K562 (cell line): ENCODE measurements at regions not wholly inside any gene's neighbourhood (a gene's known extent, or its start where the extent isn't known, plus 50 kb on each side); places are given as distances from the start of the nearest gene placed in this dataset.
"Not testable (repeated sequence)": the region's sequence is repeated elsewhere in the genome, so short reads cannot be mapped to it uniquely, and the experiment has no call there.

Experiments used
- ATAC-seq: fragments of 200-7000 bp; cut with Tn5 transposase; 3 replicates; pipeline ENCODE4 v1.9.1; 2020; ENCODE audit warnings: moderate library complexity
- BruUV-seq: library from RNA; stranded (reverse); fragments of 400-500 nt; replicated peaks from 2 replicates; lab custom pipeline; 2021; lab: Mats Ljungman, UMichigan
- CTCF ChIA-PET: fragments of 300-600 bp; formaldehyde crosslinking; extraction: SDS; loops from one replicate; lab custom pipeline; 2021; ENCODE audit warnings: low intra/inter-chr PET ratio; lab: Yijun Ruan, JAX
- POLR2A ChIA-PET: fragments of 300-600, 350-650 bp; sonication (Branson Sonifier 250); formaldehyde crosslinking; extraction: SDS; loops from one replicate; lab custom pipeline; 2021; ENCODE audit warnings: antibody characterized with exemption, inconsistent platforms; lab: Yijun Ruan, JAX
- DNase-seq, 4 experiments: peaks; one replicate each; pipeline versions ENCODE4 v3.0.0 to v3.0.0-alpha.2; 2011 to 2018; ENCODE audit warnings: low spot score in 3 of 4, mixed read lengths in 3 of 4; ENCODE audit errors: extremely low read depth in 1 of 4
- FAIRE-seq: peaks from 2 replicates; lab custom pipeline; 2011; peaks lifted over from hg19 to GRCh38; lab: Jason Lieb, UNC
- H2AFZ ChIP-seq: 2 replicates; pipeline ENCODE4 v1.6.0; 2011; ENCODE audit warnings: low read depth, low read length, control low read depth, inconsistent platforms
- H3K27ac ChIP-seq: fragments of 200-600 bp; 3 replicates; pipeline ENCODE4 v1.8.0; 2011; ENCODE audit warnings: low read depth, mild to moderate bottlenecking, control low read depth, inconsistent platforms, low read length, moderate library complexity, mixed read lengths; ENCODE audit errors: extremely low read depth
- H3K27me3 ChIP-seq, 2 experiments: fragments of 300-600 bp in 1 of 2; 2 replicates in 1 of 2; 3 replicates in 1 of 2; pipeline versions ENCODE4 v1.6.0 to v1.8.0; 2011; ENCODE audit warnings: inconsistent platforms in 2 of 2, low read length in 2 of 2, mild to moderate bottlenecking in 1 of 2, mixed read lengths in 1 of 2, moderate library complexity in 1 of 2; ENCODE audit not compliant: control insufficient read depth in 2 of 2, insufficient read depth in 2 of 2
- H3K36me3 ChIP-seq: fragments of 300-600 bp; 3 replicates; pipeline ENCODE4 v1.8.0; 2011; ENCODE audit warnings: mild to moderate bottlenecking, low read length, inconsistent platforms; ENCODE audit not compliant: control insufficient read depth, insufficient read depth
- H3K4me1 ChIP-seq, 2 experiments: fragments of 200-600 bp in 1 of 2; replicated peaks in 1 of 2; 2 replicates in 1 of 2; 3 replicates in 1 of 2; pipeline versions ENCODE4 v1.5.1 to v1.8.0; 2011; ENCODE audit warnings: inconsistent platforms in 2 of 2, low read length in 2 of 2, mild to moderate bottlenecking in 1 of 2, mixed read lengths in 1 of 2, moderate library complexity in 1 of 2; ENCODE audit not compliant: control insufficient read depth in 2 of 2, insufficient read depth in 2 of 2
- H3K4me2 ChIP-seq: 2 replicates; pipeline ENCODE4 v1.6.1; 2011; ENCODE audit warnings: low read length, control low read depth, inconsistent platforms, mixed read lengths; ENCODE audit not compliant: insufficient read depth
- H3K4me3 ChIP-seq: fragments of 200-600 bp; sonication (generic), shearing (Covaris generic); 2 replicates; pipeline ENCODE4 v1.5.1; 2016; ENCODE audit warnings: control low read depth, inconsistent platforms
- H3K79me2 ChIP-seq: fragments of 200-600 bp; 3 replicates; pipeline ENCODE4 v1.8.0; 2011; ENCODE audit warnings: low read length, inconsistent platforms; ENCODE audit not compliant: control insufficient read depth, insufficient read depth
- H3K9ac ChIP-seq, 2 experiments: 2 replicates each; pipeline versions ENCODE4 v1.6.0 to v1.6.1; 2011; ENCODE audit warnings: low read depth in 2 of 2, low read length in 2 of 2, control low read depth in 1 of 2, inconsistent platforms in 1 of 2, mild to moderate bottlenecking in 1 of 2, mixed read lengths in 1 of 2; ENCODE audit not compliant: insufficient read depth in 1 of 2
- H3K9me1 ChIP-seq: one replicate; pipeline ENCODE4 v1.6.0; 2011; ENCODE audit warnings: inconsistent platforms, mild to moderate bottlenecking, low read length, moderate library complexity; ENCODE audit not compliant: control insufficient read depth, insufficient read depth
- H3K9me3 ChIP-seq: replicated peaks from 2 replicates; pipeline ENCODE4 v1.5.1; 2011; ENCODE audit warnings: low read depth, low read length, inconsistent platforms; ENCODE audit not compliant: control insufficient read depth, insufficient read depth
- H4K20me1 ChIP-seq: replicated peaks from 2 replicates; pipeline ENCODE4 v1.6.1; 2011; ENCODE audit warnings: low read length, inconsistent platforms, mixed read lengths; ENCODE audit not compliant: control insufficient read depth, insufficient read depth
- WGBS: fragments of 100-300 bp; shearing (Covaris generic); methylation state at CpG from one replicate; pipeline ENCODE4 v1.1.6; 2016; ENCODE audit warnings: low coverage, mixed read lengths; ENCODE audit not compliant: insufficient coverage; ENCODE audit errors: missing lambda C conversion rate; 5-methylcytosine and 5-hydroxymethylcytosine counted together
- in situ Hi-C: fragments of 300-500 bp; cut with MboI; formaldehyde crosslinking; loops from 4 replicates; pipeline ENCODE4 v1.15.0; 2018; ENCODE audit warnings: inconsistent platforms, mixed read lengths
- intact Hi-C: fragments of 100-400 bp; cut with micrococcal nuclease; formaldehyde crosslinking; loops from 2 replicates; pipeline ENCODE4 v1.14.2; 2022

DNA sequence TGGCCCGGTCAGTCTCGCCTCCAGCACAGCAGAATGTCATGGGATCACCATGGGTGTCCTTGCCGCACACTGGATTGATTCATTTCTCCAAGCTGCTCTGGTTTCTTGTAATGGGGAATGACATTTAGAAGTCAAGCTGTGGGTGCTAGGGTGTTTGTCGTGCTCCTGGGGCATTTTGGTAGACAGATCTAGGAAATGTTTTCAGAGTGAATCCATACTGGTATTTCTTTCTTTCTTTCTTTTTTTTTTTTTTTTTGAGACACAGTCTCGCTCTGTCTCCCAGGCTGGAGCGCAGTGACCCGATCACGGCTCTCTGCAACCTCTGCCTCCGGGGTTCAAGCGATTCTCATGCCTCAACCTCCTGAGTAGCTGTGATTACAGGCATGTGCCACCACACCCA is 100.0 kb upstream of the PZP start:
- CTCF ChIA-PET, BruUV-seq, H3K9me3 ChIP-seq, H3K4me2 ChIP-seq, H4K20me1 ChIP-seq, H3K9me1 ChIP-seq, H3K27ac ChIP-seq, H3K9ac ChIP-seq, H3K27me3 ChIP-seq, H3K36me3 ChIP-seq, H3K4me1 ChIP-seq, H3K79me2 ChIP-seq, ATAC-seq, intact Hi-C loops, H2AFZ ChIP-seq, DNase-seq, POLR2A ChIA-PET, H3K4me3 ChIP-seq, FAIRE-seq, in situ Hi-C loops: not testable (repeated sequence)
- WGBS: no CpG with 5 or more reads among the region's 10 CpGs

DNA sequence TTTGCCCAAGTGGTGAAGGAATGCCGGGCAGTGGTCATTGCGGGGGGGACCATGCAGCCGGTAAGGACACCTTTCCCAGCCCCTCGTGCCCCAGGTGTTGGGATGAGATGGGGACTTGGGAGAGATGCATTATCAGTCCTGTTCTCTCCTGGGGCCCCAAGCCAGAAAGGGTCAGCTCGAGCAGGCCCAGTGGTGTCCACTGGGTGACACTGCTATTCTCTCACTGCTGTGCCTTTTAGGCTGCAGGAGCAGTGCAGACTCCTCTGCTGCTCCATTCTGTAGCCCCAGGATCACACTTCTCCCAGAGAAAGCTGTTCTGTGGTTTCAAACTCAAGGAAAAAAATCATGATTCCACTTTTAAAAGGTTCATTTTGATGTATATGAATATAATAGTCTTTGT is 99.1 kb upstream of the PZP start:
- H3K9me3 ChIP-seq, H3K4me3 ChIP-seq, H3K4me1 ChIP-seq, CTCF ChIA-PET, DNase-seq, H3K36me3 ChIP-seq, H3K4me2 ChIP-seq, in situ Hi-C loops, POLR2A ChIA-PET, H3K9ac ChIP-seq, BruUV-seq, H4K20me1 ChIP-seq, H3K79me2 ChIP-seq, H3K27ac ChIP-seq, H3K9me1 ChIP-seq, FAIRE-seq, intact Hi-C loops, H2AFZ ChIP-seq, H3K27me3 ChIP-seq: not testable (repeated sequence)
- WGBS: no CpG with 5 or more reads among the region's 5 CpGs
- 0 out of 3 replicates have a peak, but pooled peaks have one; percentile 37 for ATAC-seq

DNA sequence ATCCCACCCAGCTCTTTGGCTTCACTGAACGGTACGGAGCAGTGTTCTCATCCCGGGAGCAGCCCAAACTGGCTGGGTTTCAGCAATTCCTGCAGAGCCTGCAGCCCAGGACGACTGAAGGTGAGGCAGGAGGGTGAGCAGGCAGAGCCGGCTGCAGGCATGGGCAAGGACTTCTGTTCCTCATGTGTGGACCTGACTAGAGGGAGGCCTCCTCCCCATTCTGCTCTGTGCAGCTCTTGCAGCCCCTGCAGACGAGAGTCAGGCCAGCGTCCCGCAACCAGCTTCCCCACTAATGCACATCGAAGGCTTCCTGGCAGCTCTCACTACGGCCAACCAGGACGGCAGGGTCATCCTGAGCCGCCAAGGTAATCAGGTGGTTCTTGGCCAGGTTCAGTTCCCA is 97.8 kb upstream of the PZP start:
- CTCF ChIA-PET, in situ Hi-C loops, H4K20me1 ChIP-seq, FAIRE-seq, H3K36me3 ChIP-seq, H3K79me2 ChIP-seq, H3K4me2 ChIP-seq, H3K4me1 ChIP-seq, intact Hi-C loops, ATAC-seq, POLR2A ChIA-PET, H3K9me1 ChIP-seq, H3K9ac ChIP-seq, H3K4me3 ChIP-seq, H3K27me3 ChIP-seq, BruUV-seq, H2AFZ ChIP-seq, H3K27ac ChIP-seq, DNase-seq, H3K9me3 ChIP-seq: not testable (repeated sequence)
- WGBS: no CpG with 5 or more reads among the region's 12 CpGs

DNA sequence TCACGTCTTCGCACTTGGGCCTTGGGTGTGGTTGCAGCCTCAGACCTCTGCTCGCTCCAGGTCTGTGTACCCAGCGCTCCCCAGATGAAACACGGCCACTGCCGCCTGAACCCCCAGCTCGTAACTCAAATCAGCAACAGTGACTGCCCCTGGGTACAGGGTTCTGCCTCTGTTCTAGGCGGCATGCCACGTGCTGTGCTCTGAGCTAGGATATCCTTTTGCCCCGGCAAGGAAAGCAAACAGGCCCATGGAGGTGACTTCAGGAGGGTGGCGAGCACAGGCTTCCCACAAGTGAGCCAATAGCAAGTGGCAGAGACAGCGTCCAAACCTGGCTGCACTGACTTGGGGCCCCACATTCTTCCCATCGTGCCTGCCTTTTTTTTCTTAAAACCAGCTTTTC is 96.3 kb upstream of the PZP start:
- H3K79me2 ChIP-seq, H2AFZ ChIP-seq, H4K20me1 ChIP-seq, intact Hi-C loops, H3K36me3 ChIP-seq, H3K27ac ChIP-seq, ATAC-seq, FAIRE-seq, H3K9me1 ChIP-seq, H3K4me1 ChIP-seq, H3K9me3 ChIP-seq, BruUV-seq, CTCF ChIA-PET, H3K27me3 ChIP-seq, DNase-seq, H3K4me2 ChIP-seq, in situ Hi-C loops, POLR2A ChIA-PET, H3K9ac ChIP-seq, H3K4me3 ChIP-seq: not testable (repeated sequence)
- WGBS: 100% methylated on average over 1 of the region's 13 CpGs
